ENCODE measurements at regions not wholly inside any gene's neighbourhood (a gene's known extent, or its start where the extent isn't known, plus 50 kb on each side); places are given as distances from the start of the nearest gene placed in this dataset.

- H3K56ac ChIP-seq (ENCODE audit: insufficient read length, low read depth, low read length), result no peak overlapping the region
- H4K8ac ChIP-seq (replicated peaks; ENCODE audit: insufficient read length, low read depth, low read length), result no peak overlapping the region
- H3K18ac ChIP-seq (ENCODE audit: insufficient read length, low read depth, low read length), result no peak overlapping the region
- H3T11ph ChIP-seq (ENCODE audit: low read length), result no peak overlapping the region
- H3K9ac ChIP-seq (ENCODE audit: extremely low read depth, insufficient read length, low read length), result no peak overlapping the region
- no peaks in the 10 kb centered on the region for H3K9me3 Mint-ChIP-seq
- 0 out of 7 replicates have a peak, but pooled peaks cover 0 to 3% (median 0%) of the 10 kb centered on the region in 3 experiments for H3K36me3 Mint-ChIP-seq (ENCODE audit: insufficient read depth in 1 of 3, low read depth in 3 of 3)
- H3K27ac Mint-ChIP-seq, result no peak overlapping the region
- H3K27ac ChIP-seq (ENCODE audit: insufficient read length, low read depth, low read length), result no peak overlapping the region
- no peak overlapping the region for H2AK5ac ChIP-seq (ENCODE audit: insufficient read length, low read length)
- H3K4ac ChIP-seq (ENCODE audit: low read depth, low read length), result no peak overlapping the region
- no peak overlapping the region for H3K4me2 ChIP-seq (ENCODE audit: insufficient read depth, insufficient read length, low read length)
- no peak for TF ChIP-seq CTCF (conservative IDR thresholded peaks at IDR 0.05)
- H3K4me3 Mint-ChIP-seq, result no peak overlapping the region
- no peak overlapping the region for H3K23ac ChIP-seq (ENCODE audit: insufficient read length, low read depth, low read length)
- H3K27me3 Mint-ChIP-seq (ENCODE audit: low read depth), result no peaks in the 10 kb centered on the region
- H3K79me1 ChIP-seq (ENCODE audit: insufficient read depth, low read depth, low read length, poor library complexity, severe bottlenecking), result peaks cover 2% of the 10 kb centered on the region
- DNase-seq, result no peak
- WGBS (ENCODE audit: extremely low coverage, insufficient read length, low lambda C conversion rate), result no CpG with 5 or more reads among the region's 7 CpGs
- H2BK12ac ChIP-seq (ENCODE audit: insufficient read length, low read depth, low read length), result no peak overlapping the region
- H3K4me1 Mint-ChIP-seq, result peaks cover 46 to 47% of the 10 kb centered on the region in 2 experiments
- no peak overlapping the region for H2BK120ac ChIP-seq (ENCODE audit: low read depth, low read length, poor library complexity, severe bottlenecking)
- H4K5ac ChIP-seq (ENCODE audit: insufficient read length, low read depth, low read length), result no peak overlapping the region
- no peaks in the 10 kb centered on the region for H3K27me3 ChIP-seq (ENCODE audit: insufficient read depth, low read length)
- no peak overlapping the region for H3K14ac ChIP-seq (ENCODE audit: insufficient read depth, low read length)
- H3K79me2 ChIP-seq (ENCODE audit: insufficient read depth, low read length), result no peaks in the 10 kb centered on the region; the same call in 1 of the 2 replicates
- no peak overlapping the region for H4K91ac ChIP-seq (ENCODE audit: insufficient read length, low read depth, low read length)
- H3K9me3 ChIP-seq (ENCODE audit: control insufficient read depth, low read depth, low read length), result no peaks in the 10 kb centered on the region
- no peak overlapping the region for H2BK15ac ChIP-seq (ENCODE audit: low read depth, low read length)
- H3K23me2 ChIP-seq (ENCODE audit: insufficient read length, low read depth, low read length, poor library complexity, severe bottlenecking), result no peaks in the 10 kb centered on the region
- no peaks in the 10 kb centered on the region for H4K20me1 ChIP-seq (ENCODE audit: control insufficient read depth, insufficient read depth, insufficient read length)
- peaks cover 8% of the 10 kb centered on the region; the same call in 1 of the 2 replicates for H3K4me1 ChIP-seq (ENCODE audit: insufficient read depth, low read length)
- H2BK20ac ChIP-seq (ENCODE audit: low read depth, low read length, poor library complexity, severe bottlenecking), result no peak overlapping the region
- H2AFZ ChIP-seq (ENCODE audit: low read length), result no peak overlapping the region
- H2BK5ac ChIP-seq (ENCODE audit: insufficient read length, low read length), result no peak overlapping the region
Measured at GRCh38 chr6:138597336-138597735, 98.0 kb upstream of the NHSL1 start.
